ENCODE measurements at regions not wholly inside any gene's neighbourhood (a gene's known extent, or its start where the extent isn't known, plus 50 kb on each side); places are given as distances from the start of the nearest gene placed in this dataset.

- TF ChIP-seq EP300 (IDR thresholded peaks at IDR 0.05; ENCODE audit: borderline replicate concordance), result no peak
- TF ChIP-seq CEBPB (IDR thresholded peaks at IDR 0.05), result no peak
- TF ChIP-seq FOXM1 (IDR thresholded peaks at IDR 0.05; ENCODE audit: borderline replicate concordance, low read depth), result no peak
- TF ChIP-seq RAD21 (IDR thresholded peaks at IDR 0.05; ENCODE audit: low read depth), result no peak
- no peak for TF ChIP-seq EGR1 (IDR thresholded peaks at IDR 0.05)
- TF ChIP-seq YY1 (IDR thresholded peaks at IDR 0.05; ENCODE audit: low read depth), result no peak
- no peak for TF ChIP-seq TEAD4 (IDR thresholded peaks at IDR 0.05)
- TF ChIP-seq NFIC (IDR thresholded peaks at IDR 0.05), result no peak
- TF ChIP-seq ZBTB7A (IDR thresholded peaks at IDR 0.05; ENCODE audit: low read depth), result no peak
- no peak for TF ChIP-seq USF1 (IDR thresholded peaks at IDR 0.05)
- TF ChIP-seq TAF1 (IDR thresholded peaks at IDR 0.05; ENCODE audit: low read depth), result no peak
- no peak for TF ChIP-seq MAX (IDR thresholded peaks at IDR 0.05)
- TF ChIP-seq REST (IDR thresholded peaks at IDR 0.05; ENCODE audit: low read depth), result no peak
These were observed 101.9 kb upstream of the DISP3 start for GRCh38 chr1:11377001-11377583.

DNA sequence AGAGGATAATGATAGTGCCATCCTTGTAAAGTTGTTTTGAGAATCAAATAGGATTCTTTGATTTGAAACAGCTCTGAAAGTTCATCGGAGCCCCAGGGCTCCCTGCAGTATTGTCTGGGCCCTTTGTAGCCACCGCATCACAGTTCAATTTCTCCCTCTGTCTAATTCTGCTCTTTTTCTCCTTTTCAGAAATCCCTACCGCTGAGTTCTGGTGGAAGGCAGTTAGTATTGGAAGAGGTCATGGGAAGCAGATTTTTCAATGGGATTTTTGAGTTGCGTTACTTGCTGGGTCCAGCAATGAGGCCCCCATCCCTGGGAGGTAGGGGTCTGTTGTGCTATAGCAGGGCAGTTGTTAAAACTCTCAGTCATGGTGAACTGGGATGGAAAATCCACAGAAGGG is 101.0 kb upstream of the DISP3 start:
- TF ChIP-seq TCF12 (IDR thresholded peaks at IDR 0.05; ENCODE audit: low read depth) (no peak), USF1 (IDR thresholded peaks at IDR 0.05) (no peak), ZBTB7A (IDR thresholded peaks at IDR 0.05; ENCODE audit: low read depth) (no peak), TEAD4 (IDR thresholded peaks at IDR 0.05) (no peak), CEBPB (IDR thresholded peaks at IDR 0.05) (no peak)

DNA sequence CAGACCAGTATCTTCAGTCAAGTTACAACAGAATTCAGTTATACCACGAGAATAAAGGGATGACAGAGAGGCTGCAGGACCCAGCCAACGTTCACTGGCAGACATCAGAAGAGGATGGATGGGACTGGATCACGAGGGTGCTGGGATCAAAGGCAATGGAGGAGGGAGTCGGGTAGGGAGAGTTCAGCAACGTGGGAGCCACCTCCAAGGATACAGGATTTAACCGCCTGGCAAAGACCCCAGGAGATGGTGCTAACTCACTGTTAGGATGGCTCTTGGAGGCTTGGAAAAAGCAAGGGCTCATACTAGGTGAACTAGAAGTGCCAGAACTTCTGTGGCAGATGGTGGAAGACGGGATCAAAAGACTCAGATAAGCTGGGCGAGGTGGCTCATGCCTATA is 99.1 kb upstream of the DISP3 start:
- TF ChIP-seq MAX (IDR thresholded peaks at IDR 0.05), result no peak
- TF ChIP-seq TCF12 (IDR thresholded peaks at IDR 0.05; ENCODE audit: low read depth), result no peak
- TF ChIP-seq REST (IDR thresholded peaks at IDR 0.05; ENCODE audit: low read depth), result no peak
- no peak for TF ChIP-seq TEAD4 (IDR thresholded peaks at IDR 0.05)
- no peak for TF ChIP-seq NFIC (IDR thresholded peaks at IDR 0.05)
- no peak for TF ChIP-seq RAD21 (IDR thresholded peaks at IDR 0.05; ENCODE audit: low read depth)
- no peak for TF ChIP-seq USF1 (IDR thresholded peaks at IDR 0.05)
- no peak for TF ChIP-seq EGR1 (IDR thresholded peaks at IDR 0.05)
- TF ChIP-seq EP300 (IDR thresholded peaks at IDR 0.05; ENCODE audit: borderline replicate concordance), result no peak
- no peak for TF ChIP-seq CREB1 (IDR thresholded peaks at IDR 0.05; ENCODE audit: low read depth)
- no peak for TF ChIP-seq CEBPB (IDR thresholded peaks at IDR 0.05)
- no peak for TF ChIP-seq TAF1 (IDR thresholded peaks at IDR 0.05; ENCODE audit: low read depth)
- TF ChIP-seq ZBTB7A (IDR thresholded peaks at IDR 0.05; ENCODE audit: low read depth), result no peak

DNA sequence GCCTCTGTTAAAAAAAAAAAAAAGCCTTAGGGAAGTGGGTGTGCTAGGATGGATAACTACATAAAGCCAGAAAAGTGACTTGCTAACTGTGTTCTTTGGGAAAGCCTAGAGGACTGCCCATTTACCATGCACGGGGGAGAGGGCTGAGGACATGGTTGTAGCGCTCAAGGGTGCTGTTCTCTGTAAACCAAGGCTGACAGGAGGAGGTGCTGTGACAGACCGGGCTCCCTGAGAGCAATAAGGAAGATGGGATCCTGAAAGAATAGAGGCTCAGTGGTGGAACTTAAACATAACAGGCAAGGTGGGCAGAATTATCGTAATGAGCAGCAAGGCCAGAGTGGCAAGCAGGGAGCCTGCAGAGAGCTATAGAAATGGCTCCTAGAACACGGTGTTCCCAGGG is 98.5 kb upstream of the DISP3 start:
- TF ChIP-seq USF1 (IDR thresholded peaks at IDR 0.05) (no peak), TCF12 (IDR thresholded peaks at IDR 0.05; ENCODE audit: low read depth) (no peak), FOXM1 (IDR thresholded peaks at IDR 0.05; ENCODE audit: borderline replicate concordance, low read depth) (no peak), YY1 (IDR thresholded peaks at IDR 0.05; ENCODE audit: low read depth) (no peak), NFIC (IDR thresholded peaks at IDR 0.05) (no peak), CREB1 (IDR thresholded peaks at IDR 0.05; ENCODE audit: low read depth) (no peak), REST (IDR thresholded peaks at IDR 0.05; ENCODE audit: low read depth) (no peak), RAD21 (IDR thresholded peaks at IDR 0.05; ENCODE audit: low read depth) (no peak), EP300 (IDR thresholded peaks at IDR 0.05; ENCODE audit: borderline replicate concordance) (no peak), TAF1 (IDR thresholded peaks at IDR 0.05; ENCODE audit: low read depth) (no peak), CEBPB (IDR thresholded peaks at IDR 0.05) (no peak), ZBTB7A (IDR thresholded peaks at IDR 0.05; ENCODE audit: low read depth) (no peak), MAX (IDR thresholded peaks at IDR 0.05) (no peak), TEAD4 (IDR thresholded peaks at IDR 0.05) (no peak), EGR1 (IDR thresholded peaks at IDR 0.05) (no peak)
